Trophoblast cell (in vitro differentiated cells and primary cell): ENCODE measurements at regions not wholly inside any gene's neighbourhood (a gene's known extent, or its start where the extent isn't known, plus 50 kb on each side); places are given as distances from the start of the nearest gene placed in this dataset.

ENCODE experiments used
- DNase-seq, 2 donors: peaks; one replicate each; pipeline ENCODE4 v3.0.0-alpha.2; 2016
- H2AFZ ChIP-seq: 2 replicates; pipeline ENCODE4 v1.6.1; 2013; ENCODE audit warnings: low read length, moderate library complexity, mild to moderate bottlenecking; ENCODE audit not compliant: insufficient read depth, poor library complexity
- H2AK5ac ChIP-seq: 2 replicates; pipeline ENCODE4 v1.6.1; 2013; ENCODE audit warnings: mild to moderate bottlenecking, low read length
- H2BK120ac ChIP-seq: 2 replicates; pipeline ENCODE4 v1.6.1; 2013; ENCODE audit warnings: low read length, mild to moderate bottlenecking, moderate library complexity; ENCODE audit not compliant: insufficient read depth, poor library complexity
- H2BK12ac ChIP-seq: 2 replicates; pipeline ENCODE4 v1.6.1; 2013; ENCODE audit warnings: mild to moderate bottlenecking, low read length, moderate library complexity
- H2BK5ac ChIP-seq: 2 replicates; pipeline ENCODE4 v1.6.1; 2013; ENCODE audit warnings: low read length, low read depth, moderate library complexity, mild to moderate bottlenecking; ENCODE audit not compliant: poor library complexity
- H3K14ac ChIP-seq: 2 replicates; pipeline ENCODE4 v1.6.1; 2013; ENCODE audit warnings: mild to moderate bottlenecking, low read length
- H3K18ac ChIP-seq: 2 replicates; pipeline ENCODE4 v1.6.1; 2013; ENCODE audit warnings: mild to moderate bottlenecking, low read length
- H3K23ac ChIP-seq: 2 replicates; pipeline ENCODE4 v1.6.1; 2013; ENCODE audit warnings: low read length
- H3K27ac ChIP-seq: 2 replicates; pipeline ENCODE4 v1.5.1; 2013; ENCODE audit warnings: low read depth, mild to moderate bottlenecking, inconsistent platforms, low read length, moderate library complexity
- H3K27me3 ChIP-seq: 2 replicates; pipeline ENCODE4 v1.6.1; 2013; ENCODE audit warnings: inconsistent platforms, mild to moderate bottlenecking, low read length, moderate library complexity; ENCODE audit not compliant: insufficient read depth
- H3K36me3 ChIP-seq, 2 experiments: 1 replicate in 1 of 2; 2 replicates in 1 of 2; pipeline ENCODE4 v1.6.1; 2013; ENCODE audit warnings: low read length in 2 of 2, mild to moderate bottlenecking in 2 of 2, moderate library complexity in 1 of 2; ENCODE audit not compliant: insufficient read depth in 2 of 2, control insufficient read depth in 1 of 2
- H3K4ac ChIP-seq: 2 replicates; pipeline ENCODE4 v1.6.1; 2013; ENCODE audit warnings: low read depth, mild to moderate bottlenecking, low read length, moderate library complexity
- H3K4me1 ChIP-seq, 2 experiments: 1 replicate in 1 of 2; 2 replicates in 1 of 2; pipeline ENCODE4 v1.6.1; 2013; ENCODE audit warnings: low read length in 2 of 2, mild to moderate bottlenecking in 2 of 2, moderate library complexity in 1 of 2; ENCODE audit not compliant: insufficient read depth in 2 of 2, control insufficient read depth in 1 of 2
- H3K4me2 ChIP-seq: 2 replicates; pipeline ENCODE4 v1.6.1; 2013; ENCODE audit warnings: inconsistent platforms, mild to moderate bottlenecking, low read length, moderate library complexity
- H3K4me3 ChIP-seq: 2 replicates; pipeline ENCODE4 v1.5.1; 2013; ENCODE audit warnings: mild to moderate bottlenecking, low read depth, low read length, inconsistent platforms
- H3K79me1 ChIP-seq: one replicate; pipeline ENCODE4 v1.6.1; 2013; ENCODE audit warnings: low read length
- H3K79me2 ChIP-seq: 2 replicates; pipeline ENCODE4 v1.6.1; 2013; ENCODE audit warnings: low read length, mild to moderate bottlenecking; ENCODE audit not compliant: control insufficient read depth, insufficient read depth, poor library complexity
- H3K9ac ChIP-seq: 2 replicates; pipeline ENCODE4 v1.6.1; 2013; ENCODE audit warnings: mild to moderate bottlenecking, low read length
- H3K9me3 ChIP-seq: 2 replicates; pipeline ENCODE4 v1.6.1; 2013; ENCODE audit warnings: low read depth, mild to moderate bottlenecking, control low read depth, inconsistent platforms, low read length; ENCODE audit not compliant: insufficient read depth
- H4K12ac ChIP-seq: 2 replicates; pipeline ENCODE4 v1.6.1; 2013; ENCODE audit warnings: low read depth, mild to moderate bottlenecking, low read length, moderate library complexity
- H4K8ac ChIP-seq: 2 replicates; pipeline ENCODE4 v1.6.1; 2013; ENCODE audit warnings: low read depth, mild to moderate bottlenecking, low read length, moderate library complexity
- H4K91ac ChIP-seq: one replicate; pipeline ENCODE4 v1.6.1; 2013; ENCODE audit warnings: low read depth, mild to moderate bottlenecking, low read length, moderate library complexity
- WGBS: extraction: QIAGEN DNeasy Blood & Tissue Kit; methylation state at CpG from one replicate; pipeline ENCODE4 v1.1.7; 2013; ENCODE audit warnings: missing lambda C conversion rate; ENCODE audit not compliant: insufficient read length, insufficient coverage; ENCODE audit errors: extremely low coverage; 5-methylcytosine and 5-hydroxymethylcytosine counted together

DNA sequence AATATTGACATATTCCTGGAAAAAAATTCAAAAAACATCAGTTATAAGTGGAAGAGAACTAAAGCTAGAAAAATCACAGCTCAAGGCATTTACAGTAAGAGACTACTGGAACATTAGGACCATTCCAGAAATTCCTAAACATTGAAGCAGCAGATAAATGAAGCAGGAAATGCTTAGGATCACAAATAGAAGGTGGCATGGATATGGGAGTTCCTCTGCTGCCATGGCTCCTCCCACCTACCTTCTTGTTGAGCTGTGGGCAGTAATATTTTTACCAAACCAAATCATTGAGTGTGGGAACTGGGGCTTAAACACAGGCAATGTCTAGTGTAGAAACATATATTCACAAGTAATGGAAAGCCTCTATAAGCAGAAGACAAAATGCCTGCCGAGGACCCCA, 292.8 kb downstream of the ANKRD7 start:
- H4K8ac ChIP-seq = no peak overlapping the region
- no CpG with 5 or more reads among the region's 1 CpG for WGBS
- H2BK5ac ChIP-seq = no peak overlapping the region
- H3K27me3 ChIP-seq = no peaks in the 10 kb centered on the region
- H2BK12ac ChIP-seq = no peak overlapping the region
- no peak overlapping the region for H2BK120ac ChIP-seq
- no peak overlapping the region for H2AFZ ChIP-seq
- no peaks in the 10 kb centered on the region for H3K79me2 ChIP-seq
- H3K79me1 ChIP-seq = no peaks in the 10 kb centered on the region
- H2AK5ac ChIP-seq = no peak overlapping the region
- no peak overlapping the region for H3K27ac ChIP-seq
- H3K36me3 ChIP-seq = no peaks in the 10 kb centered on the region
- no peak overlapping the region for H3K4me3 ChIP-seq
- H3K9me3 ChIP-seq = no peaks in the 10 kb centered on the region
- no peak for DNase-seq
- H3K18ac ChIP-seq = no peak overlapping the region
- H3K4me1 ChIP-seq = no peaks in the 10 kb centered on the region
- no peak overlapping the region for H4K12ac ChIP-seq
- no peak overlapping the region for H3K4me2 ChIP-seq
- H3K9ac ChIP-seq = no peak overlapping the region
- H3K14ac ChIP-seq = no peak overlapping the region
- H4K91ac ChIP-seq = no peak overlapping the region
- no peak overlapping the region for H3K23ac ChIP-seq
- no peak overlapping the region for H3K4ac ChIP-seq

DNA sequence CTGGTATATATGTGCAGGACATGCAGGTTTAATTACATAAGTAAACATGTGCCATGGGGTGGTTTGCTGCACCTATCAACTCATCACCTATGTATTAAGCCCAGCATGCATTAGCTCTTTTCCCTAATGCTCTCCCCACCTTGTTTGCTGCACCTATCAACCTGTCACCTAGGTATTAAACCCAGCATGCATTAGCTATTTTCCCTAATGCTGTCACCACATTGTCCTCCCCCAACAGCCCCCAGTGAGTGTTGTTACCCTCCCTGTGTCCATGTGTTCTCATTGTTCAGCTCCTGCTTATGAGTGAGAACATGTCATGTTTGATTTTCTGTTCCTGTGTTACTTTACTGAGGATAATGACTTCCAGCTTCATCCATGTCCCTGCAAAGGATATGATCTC, 300.5 kb downstream of the ANKRD7 start:
- no peak for DNase-seq
- no peak overlapping the region for H3K4ac ChIP-seq
- H3K4me3 ChIP-seq = no peak overlapping the region
- no peak overlapping the region for H2AFZ ChIP-seq
- no peak overlapping the region for H3K14ac ChIP-seq
- no peak overlapping the region for H2AK5ac ChIP-seq
- H4K12ac ChIP-seq = no peak overlapping the region
- no peak overlapping the region for H2BK12ac ChIP-seq
- no peak overlapping the region for H3K23ac ChIP-seq
- no peak overlapping the region for H4K8ac ChIP-seq
- no peak overlapping the region for H3K9ac ChIP-seq
- no peak overlapping the region for H3K27ac ChIP-seq
- no peak overlapping the region for H3K4me2 ChIP-seq
- no peak overlapping the region for H2BK5ac ChIP-seq
- H3K9me3 ChIP-seq = no peaks in the 10 kb centered on the region
- H3K18ac ChIP-seq = no peak overlapping the region
- H2BK120ac ChIP-seq = no peak overlapping the region
- H3K79me2 ChIP-seq = no peaks in the 10 kb centered on the region
- H3K4me1 ChIP-seq = no peaks in the 10 kb centered on the region
- no peak overlapping the region for H4K91ac ChIP-seq
- no peaks in the 10 kb centered on the region for H3K79me1 ChIP-seq
- no peaks in the 10 kb centered on the region for H3K36me3 ChIP-seq
- H3K27me3 ChIP-seq = no peaks in the 10 kb centered on the region

- Histone ChIP-seq H3K36me3 (no peaks in the 10 kb centered on the region), H2AFZ (no peak overlapping the region), H4K12ac (no peak overlapping the region), H3K9me3 (no peaks in the 10 kb centered on the region), H2BK5ac (no peak overlapping the region), H3K79me1 (no peaks in the 10 kb centered on the region), H3K4me1 (no peaks in the 10 kb centered on the region), H3K23ac (no peak overlapping the region), H3K18ac (no peak overlapping the region), H3K4me3 (no peak overlapping the region), H3K4me2 (no peak overlapping the region), H2AK5ac (no peak overlapping the region), H3K4ac (no peak overlapping the region), H3K14ac (no peak overlapping the region), H3K9ac (no peak overlapping the region), H4K91ac (no peak overlapping the region), H3K27me3 (no peaks in the 10 kb centered on the region), H3K27ac (no peak overlapping the region), H2BK12ac (no peak overlapping the region), H3K79me2 (no peaks in the 10 kb centered on the region), H4K8ac (no peak overlapping the region), H2BK120ac (no peak overlapping the region)
- DNase-seq = no peak
Observed at GRCh38 chr7:118531566-118531965, 307.1 kb downstream of the ANKRD7 start.

DNA sequence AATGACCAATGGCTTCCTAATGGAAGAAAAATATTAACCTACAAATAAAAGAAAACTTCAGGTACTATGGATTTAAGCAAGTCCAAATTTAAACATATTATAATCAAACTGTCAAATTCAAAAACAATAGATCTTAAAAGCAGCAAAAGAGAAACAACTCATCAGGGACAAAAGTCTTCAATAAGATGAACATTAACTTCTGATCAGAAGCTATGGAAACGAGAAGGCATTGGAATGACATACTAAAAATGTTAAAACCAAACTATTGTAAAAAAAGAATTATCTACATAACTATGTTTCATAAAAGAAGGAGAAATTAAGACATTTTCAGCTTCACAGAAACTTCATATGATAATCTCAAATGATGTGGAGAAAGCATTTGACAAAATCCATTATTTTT, 334.7 kb downstream of the ANKRD7 start:
- Histone ChIP-seq H3K9me3 (peaks cover 2% of the 10 kb centered on the region), H3K4me2 (no peak overlapping the region), H3K4ac (no peak overlapping the region), H3K27ac (no peak overlapping the region), H3K14ac (no peak overlapping the region), H4K12ac (no peak overlapping the region), H3K36me3 (no peaks in the 10 kb centered on the region), H2BK12ac (no peak overlapping the region), H3K4me3 (no peak overlapping the region), H3K27me3 (no peaks in the 10 kb centered on the region), H2AFZ (no peak overlapping the region), H3K79me1 (no peaks in the 10 kb centered on the region), H2AK5ac (no peak overlapping the region), H3K79me2 (no peaks in the 10 kb centered on the region), H2BK5ac (no peak overlapping the region), H3K18ac (no peak overlapping the region), H2BK120ac (no peak overlapping the region), H4K91ac (no peak overlapping the region), H4K8ac (no peak overlapping the region), H3K4me1 (no peaks in the 10 kb centered on the region), H3K9ac (no peak overlapping the region), H3K23ac (no peak overlapping the region)
- no CpG with 5 or more reads among the region's 1 CpG for WGBS
- no peak for DNase-seq

DNA sequence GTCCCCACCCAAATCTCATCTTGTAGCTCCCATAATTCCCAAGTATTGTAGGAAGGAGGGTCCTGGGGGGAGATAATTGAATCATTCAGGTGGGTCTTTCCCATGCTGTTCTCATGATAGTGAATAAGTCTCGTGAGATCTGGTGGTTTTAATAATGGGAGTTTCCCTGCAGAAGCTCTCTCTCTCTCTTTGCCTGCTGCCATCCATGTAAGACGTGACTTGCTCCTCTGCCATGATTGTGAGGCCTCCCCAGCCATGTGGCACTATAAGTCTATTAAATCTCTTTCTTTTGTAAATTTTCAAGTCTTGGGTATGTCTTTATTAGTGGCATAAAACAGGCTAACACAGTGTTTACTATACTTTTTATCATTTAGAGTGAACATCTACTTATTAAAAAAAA, 338.8 kb downstream of the ANKRD7 start:
- no CpG with 5 or more reads among the region's 2 CpGs for whole genome bisulfite sequencing

More for the DNA sequence above, 338.8 kb downstream of the ANKRD7 start:
- Histone ChIP-seq H3K4ac (no peak overlapping the region), H3K9me3 (peaks cover 2% of the 10 kb centered on the region), H2BK5ac (no peak overlapping the region), H3K79me2 (no peaks in the 10 kb centered on the region), H2AK5ac (no peak overlapping the region), H3K4me1 (no peaks in the 10 kb centered on the region), H3K23ac (no peak overlapping the region), H2BK120ac (no peak overlapping the region), H4K91ac (no peak overlapping the region), H3K27me3 (no peaks in the 10 kb centered on the region), H4K12ac (no peak overlapping the region), H3K4me3 (no peak overlapping the region), H2BK12ac (no peak overlapping the region), H3K14ac (no peak overlapping the region), H3K4me2 (no peak overlapping the region), H3K18ac (no peak overlapping the region), H3K9ac (no peak overlapping the region), H3K27ac (no peak overlapping the region), H4K8ac (no peak overlapping the region), H3K36me3 (no peaks in the 10 kb centered on the region), H2AFZ (no peak overlapping the region), H3K79me1 (no peaks in the 10 kb centered on the region)
- DNase-seq = no peak
